Right lobe of liver (tissue), 6 donors: ENCODE measurements at regions not wholly inside any gene's neighbourhood (a gene's known extent, or its start where the extent isn't known, plus 50 kb on each side); places are given as distances from the start of the nearest gene placed in this dataset.

Source experiments
- ATAC-seq, 4 donors: fragments of 200-7000 bp; cut with Tn5 transposase; one replicate each; pipeline ENCODE4 v1.9.1; 2020; ENCODE audit warnings: mild to moderate bottlenecking in 4 of 4, moderate library complexity in 4 of 4
- DNase-seq, 3 donors: peaks; one replicate each; pipeline ENCODE4 v3.0.0-alpha.2; 2020
- H3K27ac ChIP-seq, 3 donors: fragments of 200-600 bp; one replicate each; pipeline ENCODE4 v1.8.0; 2022
- H3K27me3 ChIP-seq, 2 donors: fragments of 200-600 bp; one replicate each; pipeline ENCODE4 v1.8.0; 2022
- H3K36me3 ChIP-seq, 4 donors: fragments of 200-600 bp; sonication (generic) in 1 of 4; one replicate each; pipeline versions ENCODE4 v1.5.1 to v1.8.0; 2017 to 2022; ENCODE audit warnings: control low read depth in 1 of 4
- H3K4me1 ChIP-seq, 4 donors: fragments of 200-600 bp; sonication (generic) in 1 of 4; one replicate each; pipeline versions ENCODE4 v1.5.1 to v1.8.0; 2017 to 2022; ENCODE audit warnings: control low read depth in 1 of 4
- H3K4me3 ChIP-seq, 3 donors: fragments of 200-600 bp; one replicate each; pipeline ENCODE4 v1.8.0; 2022
- H3K9me3 ChIP-seq, 4 donors: fragments of 200-600 bp; sonication (generic) in 1 of 4; one replicate each; pipeline versions ENCODE4 v1.5.1 to v1.8.0; 2017 to 2022; ENCODE audit warnings: control low read depth in 1 of 4
- POLR2A ChIP-seq: fragments of 450-650 bp; IDR thresholded peaks from one replicate; pipeline ENCODE4 v1.6.1; 2017; ENCODE audit warnings: antibody characterized with exemption, mild to moderate bottlenecking
- WGBS: methylation state at CpG from one replicate; pipeline ENCODE4 v1.1.6; 2018; ENCODE audit warnings: low coverage, low lambda C conversion rate; ENCODE audit not compliant: insufficient coverage; ENCODE audit errors: missing lambda C conversion rate; 5-methylcytosine and 5-hydroxymethylcytosine counted together
- intact Hi-C, 2 donors: fragments of 100-400 bp; cut with DNase I; formaldehyde crosslinking; loops; one replicate each; pipeline versions ENCODE4 v1.11.2 to v1.14.1; 2022
- TF ChIP-seq, protein P1 (sequence below), 4 donors: fragments of 200-600 bp in 3 of 4; fragments of 450-650 bp in 1 of 4; IDR thresholded peaks; one replicate each; pipeline versions ENCODE4 v1.5.1 to v1.8.0; 2016 to 2022; ENCODE audit warnings: antibody characterized with exemption in 4 of 4, mild to moderate bottlenecking in 2 of 4
- donor health status: DM: no; HTN: yes; CAD: no.
- donor health status: DM: no; HTN: no; CAD: no.
- donor health status: DM: no; HTN: no; CAD: no.
- donor health status: DM: no; HTN: yes; CAD: no.
- donor health status: DM: no; HTN: yes; CAD: no.

DNA sequence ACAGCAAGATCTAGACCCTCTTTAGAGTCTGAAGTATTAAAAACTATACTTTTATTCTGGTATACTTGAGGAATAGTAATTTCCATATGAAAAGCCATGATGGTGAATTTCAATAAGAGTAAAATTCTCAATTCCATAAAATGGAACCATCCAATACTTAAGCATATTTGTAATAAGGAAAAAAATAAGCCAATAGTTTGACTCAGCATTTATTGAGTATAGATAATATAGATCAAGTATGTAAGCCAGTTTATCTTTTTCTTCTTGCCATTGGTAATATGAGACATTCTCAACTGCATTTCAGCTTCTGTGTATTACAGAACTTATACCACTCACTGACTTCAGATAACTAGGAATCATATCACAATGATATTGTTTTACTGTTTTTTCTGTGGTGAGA is 361.0 kb downstream of the SLCO4C1 start:
- H3K27ac ChIP-seq = no peak overlapping the region
- intact Hi-C loops = no loop called here
- DNase-seq = no peak
- ATAC-seq = no peak
- no peaks in the 10 kb centered on the region for H3K9me3 ChIP-seq
- H3K4me3 ChIP-seq = no peak overlapping the region
- H3K36me3 ChIP-seq = no peaks in the 10 kb centered on the region
- H3K27me3 ChIP-seq = no peaks in the 10 kb centered on the region
- TF ChIP-seq, protein P1, sequence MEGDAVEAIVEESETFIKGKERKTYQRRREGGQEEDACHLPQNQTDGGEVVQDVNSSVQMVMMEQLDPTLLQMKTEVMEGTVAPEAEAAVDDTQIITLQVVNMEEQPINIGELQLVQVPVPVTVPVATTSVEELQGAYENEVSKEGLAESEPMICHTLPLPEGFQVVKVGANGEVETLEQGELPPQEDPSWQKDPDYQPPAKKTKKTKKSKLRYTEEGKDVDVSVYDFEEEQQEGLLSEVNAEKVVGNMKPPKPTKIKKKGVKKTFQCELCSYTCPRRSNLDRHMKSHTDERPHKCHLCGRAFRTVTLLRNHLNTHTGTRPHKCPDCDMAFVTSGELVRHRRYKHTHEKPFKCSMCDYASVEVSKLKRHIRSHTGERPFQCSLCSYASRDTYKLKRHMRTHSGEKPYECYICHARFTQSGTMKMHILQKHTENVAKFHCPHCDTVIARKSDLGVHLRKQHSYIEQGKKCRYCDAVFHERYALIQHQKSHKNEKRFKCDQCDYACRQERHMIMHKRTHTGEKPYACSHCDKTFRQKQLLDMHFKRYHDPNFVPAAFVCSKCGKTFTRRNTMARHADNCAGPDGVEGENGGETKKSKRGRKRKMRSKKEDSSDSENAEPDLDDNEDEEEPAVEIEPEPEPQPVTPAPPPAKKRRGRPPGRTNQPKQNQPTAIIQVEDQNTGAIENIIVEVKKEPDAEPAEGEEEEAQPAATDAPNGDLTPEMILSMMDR (IDR thresholded peaks at IDR 0.05) = no peak
- no peak for TF ChIP-seq POLR2A
- no peaks in the 10 kb centered on the region for H3K4me1 ChIP-seq

DNA sequence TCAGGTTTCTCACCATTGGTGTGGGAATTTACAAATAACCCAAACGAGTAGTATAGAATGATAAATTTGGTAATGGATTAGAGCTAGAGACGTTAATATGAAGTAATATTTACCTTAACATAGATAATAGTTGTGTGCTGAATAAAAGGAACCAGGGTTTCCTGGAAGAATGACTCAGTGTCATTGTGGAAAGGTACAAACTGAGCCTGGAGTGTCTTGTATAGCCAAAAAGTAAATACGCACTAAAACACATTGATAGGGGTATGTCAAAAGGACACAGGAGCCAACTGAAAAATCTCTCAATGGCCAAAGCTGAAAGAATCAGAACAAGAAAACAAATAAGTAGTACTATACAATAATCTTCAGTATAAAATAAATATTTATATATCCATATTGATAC is 363.5 kb downstream of the SLCO4C1 start:
- TF ChIP-seq, protein P1 (IDR thresholded peaks at IDR 0.05) = no peak
- no peak for TF ChIP-seq POLR2A
- intact Hi-C loops = no loop called here
- Histone ChIP-seq H3K4me1 (no peaks in the 10 kb centered on the region), H3K36me3 (no peaks in the 10 kb centered on the region), H3K27ac (no peak overlapping the region), H3K27me3 (no peaks in the 10 kb centered on the region), H3K4me3 (no peak overlapping the region), H3K9me3 (no peaks in the 10 kb centered on the region)
- 36% methylated on average over 3 of the region's 3 CpGs for WGBS
- ATAC-seq = no peak
- no peak for DNase-seq

DNA sequence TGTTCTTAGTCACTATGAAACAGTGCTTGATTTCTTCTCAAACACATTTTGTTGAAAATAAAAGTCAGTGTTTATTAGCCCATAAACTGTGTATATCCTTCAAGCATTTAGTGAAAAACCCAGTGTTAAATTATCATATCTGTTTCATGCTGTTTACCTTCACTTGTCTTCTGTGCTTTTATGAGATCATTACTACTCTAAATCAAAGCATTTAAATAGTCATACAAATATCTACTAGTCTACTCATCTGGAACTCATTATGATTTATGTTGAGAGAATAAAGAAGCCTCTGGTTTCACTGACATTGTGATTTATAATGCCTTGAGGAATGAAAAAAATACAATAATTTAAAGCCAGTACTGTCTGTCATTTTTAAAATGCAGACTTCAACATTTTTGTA is 366.5 kb downstream of the SLCO4C1 start:
- intact Hi-C loops = no loop called here
- Histone ChIP-seq H3K9me3 (no peaks in the 10 kb centered on the region), H3K4me3 (no peak overlapping the region), H3K27me3 (no peaks in the 10 kb centered on the region), H3K27ac (no peak overlapping the region), H3K36me3 (no peaks in the 10 kb centered on the region), H3K4me1 (no peaks in the 10 kb centered on the region)
- TF ChIP-seq, protein P1 (IDR thresholded peaks at IDR 0.05) = no peak
- TF ChIP-seq POLR2A = no peak
- DNase-seq (no peak), ATAC-seq (no peak)

DNA sequence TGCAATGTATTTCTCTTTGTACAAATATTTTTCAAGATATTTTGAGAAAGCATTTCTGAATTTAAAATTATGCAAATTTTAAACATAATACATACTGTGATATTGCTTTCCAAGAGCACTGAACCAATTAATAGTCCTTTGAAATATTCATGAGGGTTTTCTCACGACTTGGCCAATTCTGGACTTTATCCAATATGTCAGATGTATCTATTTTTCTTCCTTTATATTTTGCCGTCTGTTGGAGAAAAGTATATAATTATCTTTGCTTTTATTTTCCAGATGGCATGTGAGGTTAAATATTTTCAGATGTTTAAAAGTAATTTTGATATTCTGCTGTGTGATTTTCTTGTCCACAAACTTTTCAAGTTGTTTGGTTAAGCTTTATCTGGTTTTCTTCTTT is 378.9 kb downstream of the SLCO4C1 start:
- Histone ChIP-seq H3K9me3 (no peaks in the 10 kb centered on the region), H3K27ac (no peak overlapping the region), H3K36me3 (no peaks in the 10 kb centered on the region), H3K4me3 (no peak overlapping the region), H3K27me3 (no peaks in the 10 kb centered on the region), H3K4me1 (no peaks in the 10 kb centered on the region)
- intact Hi-C loops = no loop called here
- no peak for ATAC-seq
- TF ChIP-seq POLR2A = no peak
- TF ChIP-seq, protein P1 (IDR thresholded peaks at IDR 0.05) = no peak
- DNase-seq = no peak
- 33% methylated on average over 2 of the region's 2 CpGs for WGBS

DNA sequence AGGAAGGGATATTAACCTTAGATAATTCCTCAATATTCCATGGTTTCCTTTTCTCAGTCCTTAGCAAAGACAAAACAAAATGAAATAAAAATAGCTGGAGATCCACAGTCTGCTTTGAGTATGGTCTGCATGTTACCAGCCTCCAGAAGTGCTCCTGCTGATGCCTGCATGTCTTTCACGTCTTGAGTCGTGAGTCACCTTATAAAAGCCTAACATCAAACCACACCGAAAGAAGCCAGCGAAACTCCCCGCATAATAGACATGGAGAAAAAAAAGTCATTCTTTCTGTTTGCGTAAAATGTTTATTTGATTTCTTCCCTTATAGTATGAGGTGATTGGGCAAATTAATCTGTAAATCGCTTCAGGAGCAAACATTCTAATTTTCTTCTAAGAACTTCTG is 380.5 kb downstream of the SLCO4C1 start:
- 59% methylated on average over 7 of the region's 7 CpGs for WGBS
- Histone ChIP-seq H3K4me3 (no peak overlapping the region), H3K9me3 (no peaks in the 10 kb centered on the region), H3K27ac (no peak overlapping the region), H3K27me3 (no peaks in the 10 kb centered on the region), H3K4me1 (no peaks in the 10 kb centered on the region), H3K36me3 (no peaks in the 10 kb centered on the region)
- TF ChIP-seq POLR2A = no peak
- TF ChIP-seq, protein P1 (IDR thresholded peaks at IDR 0.05) = no peak
- intact Hi-C loops = no loop called here
- no peak for DNase-seq
- ATAC-seq = no peak
